HG02623 (cell line): ENCODE measurements at regions not wholly inside any gene's neighbourhood (a gene's known extent, or its start where the extent isn't known, plus 50 kb on each side); places are given as distances from the start of the nearest gene placed in this dataset.
A peak's percentile ranks its signal among the peaks of the same experiment; 100 is the strongest.

Experiments
- ATAC-seq: cut with Tn5 transposase; IDR thresholded peaks from one replicate; pipeline ENCODE4 v1.9.1; 2021; ENCODE audit warnings: moderate library complexity; ENCODE audit not compliant: unreplicated experiment

DNA sequence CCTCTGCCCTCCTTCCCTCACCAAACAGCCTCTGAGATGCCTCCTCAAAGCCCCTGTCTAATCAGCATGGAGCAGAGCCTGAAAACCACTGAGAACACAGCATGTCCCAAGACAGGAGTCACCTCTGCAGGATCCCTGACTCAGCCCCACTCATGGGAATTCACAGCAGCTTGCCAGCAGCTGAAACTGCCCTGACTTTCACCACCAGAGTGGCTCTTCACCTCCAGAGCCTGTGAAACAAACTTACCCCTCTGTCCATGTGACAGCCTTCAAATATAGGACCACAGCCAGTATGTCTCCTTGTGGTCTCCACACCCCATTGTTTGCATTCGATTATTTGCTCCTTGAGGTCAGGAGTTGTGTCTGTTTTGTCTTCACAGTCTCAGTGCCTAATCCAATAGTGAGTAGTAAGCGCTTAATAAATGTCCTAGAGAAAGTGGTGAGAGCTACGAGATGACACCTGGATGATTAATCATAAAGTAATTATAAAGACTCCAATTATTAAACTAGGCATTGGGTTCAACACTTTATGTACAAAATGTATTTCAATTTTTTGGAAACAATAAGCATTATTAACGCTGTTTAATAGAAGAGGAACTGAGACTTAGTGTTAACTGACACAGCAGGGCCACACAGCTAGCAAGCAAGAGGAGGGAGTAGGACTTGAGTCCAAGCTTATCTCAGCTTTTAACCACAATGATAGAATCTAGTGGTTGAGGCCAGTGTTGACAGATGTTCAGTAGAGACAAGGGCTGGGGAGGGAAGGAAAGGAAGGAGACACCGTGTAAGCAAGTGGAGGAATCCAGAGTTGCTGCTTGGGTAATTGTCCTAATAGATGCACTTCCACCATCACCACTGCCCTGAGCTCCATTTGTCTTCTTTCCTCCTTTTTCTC is 358.7 kb upstream of the TNP1 start:
- ATAC-seq: peak; percentile 60

DNA sequence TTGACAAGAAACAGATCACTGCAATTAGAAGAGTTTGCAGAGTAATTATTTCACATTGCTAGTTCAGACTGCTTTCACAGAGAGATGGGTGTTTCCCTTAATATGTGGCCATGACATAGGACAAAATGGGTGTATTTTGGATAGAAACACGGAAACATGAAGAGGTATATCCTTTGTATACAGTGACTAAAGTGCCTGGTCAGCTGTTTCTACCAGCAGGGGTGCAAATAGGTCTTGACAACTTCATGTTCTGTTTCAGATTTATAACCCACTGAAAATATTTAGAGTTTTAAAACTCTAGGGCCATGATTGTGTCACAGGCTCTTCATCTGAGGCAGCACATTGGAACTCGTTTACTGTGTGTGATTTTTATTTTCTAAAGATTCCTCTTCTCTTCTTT is 357.1 kb upstream of the TNP1 start:
- no peak for ATAC-seq

DNA sequence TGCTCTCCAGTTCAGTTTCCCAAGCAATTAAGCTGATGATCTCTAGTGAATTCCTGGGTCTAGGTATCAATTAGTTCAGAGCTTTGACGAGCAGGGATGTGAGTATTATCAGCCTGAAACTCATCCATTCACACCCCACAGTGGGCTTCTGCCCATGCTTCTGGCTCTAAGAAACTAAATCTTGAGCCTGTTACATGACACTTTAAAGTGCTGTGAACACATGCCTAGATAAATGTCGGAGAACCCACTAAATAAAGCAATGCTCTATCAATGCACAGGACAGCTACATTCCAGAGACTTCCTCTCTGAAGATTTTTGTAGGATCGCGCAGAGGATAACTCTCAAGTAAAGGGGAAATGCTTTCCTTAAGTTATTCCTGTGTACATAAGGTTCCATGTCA is 356.5 kb upstream of the TNP1 start:
- no peak for ATAC-seq

DNA sequence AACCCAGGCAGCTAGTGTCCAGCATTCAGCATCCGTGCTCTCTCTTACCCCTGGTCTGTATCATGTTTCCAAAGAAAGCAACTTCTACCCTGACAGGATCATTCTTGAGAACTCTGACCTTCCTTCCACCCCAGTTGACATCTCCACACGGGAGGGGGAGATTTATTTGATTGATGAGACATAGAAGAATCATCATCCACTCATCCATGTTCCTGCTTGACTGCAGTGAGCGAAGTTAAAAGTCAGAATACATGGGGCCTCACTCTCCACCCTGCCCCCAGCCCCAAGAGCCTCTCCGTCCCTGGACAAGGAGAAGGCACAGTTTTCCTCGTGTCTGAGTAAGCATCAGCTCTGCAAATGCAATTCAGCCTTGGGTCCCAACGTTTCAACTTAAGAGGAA is 356.0 kb upstream of the TNP1 start:
- ATAC-seq: no peak

DNA sequence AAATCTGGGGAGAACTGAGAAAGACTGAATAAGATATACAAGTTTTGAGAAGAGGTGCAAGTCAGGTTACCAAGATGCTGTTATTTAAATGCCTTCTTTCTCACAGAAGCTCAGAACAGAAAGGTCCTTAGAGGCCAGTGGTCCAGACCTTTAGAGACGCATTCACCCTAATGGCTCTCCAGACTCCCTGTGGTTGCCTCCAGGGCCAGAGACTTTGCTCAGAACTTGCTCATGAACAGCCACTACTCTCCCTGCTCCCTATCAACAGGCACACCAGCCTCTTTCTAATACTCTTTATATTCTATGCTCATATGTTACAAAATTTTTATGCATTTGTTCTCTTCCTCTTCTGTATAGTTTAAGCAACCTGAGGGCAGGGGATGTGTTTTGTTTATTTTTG is 349.0 kb upstream of the TNP1 start:
- no peak for ATAC-seq

DNA sequence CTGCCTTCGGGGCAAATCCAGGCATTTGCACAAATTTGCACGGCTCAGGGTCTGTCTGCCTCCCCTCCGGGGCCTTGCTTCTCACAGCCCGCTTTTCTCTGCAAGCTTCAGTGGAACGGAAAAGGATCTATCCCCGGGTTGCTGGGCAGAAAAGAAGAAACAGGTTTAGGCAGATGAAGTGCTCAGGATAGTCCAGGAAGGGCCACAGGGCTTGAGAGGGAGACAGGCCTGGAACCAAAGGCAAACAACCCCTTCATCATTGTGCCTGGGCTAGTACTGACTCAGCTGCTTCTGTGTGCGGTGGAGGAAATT is 347.8 kb upstream of the TNP1 start:
- no peak for ATAC-seq

DNA sequence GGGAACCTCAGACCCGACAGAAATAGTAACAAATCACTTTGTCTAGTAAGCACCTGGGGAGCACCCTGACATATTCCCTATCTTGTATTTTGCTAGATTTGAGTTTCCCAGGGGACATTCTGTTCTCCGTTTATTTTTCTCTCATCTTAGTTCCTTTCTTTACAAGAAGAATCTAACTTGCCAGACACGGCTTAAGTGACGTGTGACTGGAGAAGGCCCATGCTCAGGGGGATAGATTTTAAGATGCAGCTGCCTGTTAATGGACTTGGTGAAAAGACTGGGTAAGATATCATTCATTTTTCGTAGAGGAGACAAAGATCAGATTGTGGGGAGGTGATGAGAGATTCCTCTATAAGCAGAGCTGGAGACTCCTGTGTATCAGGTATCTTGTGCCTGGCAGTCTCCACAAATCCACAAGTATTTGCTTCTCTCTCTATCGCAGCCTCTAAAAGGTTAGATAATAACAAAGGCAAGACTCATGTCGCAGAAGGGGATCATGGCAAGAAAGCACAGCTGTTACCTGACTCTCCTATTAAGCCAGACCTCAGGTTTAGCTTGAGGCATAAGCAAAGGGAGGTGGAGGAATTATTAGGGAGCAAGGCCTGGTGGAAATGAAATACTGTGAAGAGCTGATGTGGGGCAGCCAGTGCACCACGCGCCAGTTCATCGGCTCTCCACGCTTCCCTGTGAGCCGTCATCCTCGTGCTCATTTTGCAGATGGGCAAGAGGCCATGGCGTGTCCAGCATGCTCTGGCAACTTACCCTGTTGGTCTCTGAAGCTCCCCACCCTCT is 347.2 kb upstream of the TNP1 start:
- ATAC-seq: no peak

DNA sequence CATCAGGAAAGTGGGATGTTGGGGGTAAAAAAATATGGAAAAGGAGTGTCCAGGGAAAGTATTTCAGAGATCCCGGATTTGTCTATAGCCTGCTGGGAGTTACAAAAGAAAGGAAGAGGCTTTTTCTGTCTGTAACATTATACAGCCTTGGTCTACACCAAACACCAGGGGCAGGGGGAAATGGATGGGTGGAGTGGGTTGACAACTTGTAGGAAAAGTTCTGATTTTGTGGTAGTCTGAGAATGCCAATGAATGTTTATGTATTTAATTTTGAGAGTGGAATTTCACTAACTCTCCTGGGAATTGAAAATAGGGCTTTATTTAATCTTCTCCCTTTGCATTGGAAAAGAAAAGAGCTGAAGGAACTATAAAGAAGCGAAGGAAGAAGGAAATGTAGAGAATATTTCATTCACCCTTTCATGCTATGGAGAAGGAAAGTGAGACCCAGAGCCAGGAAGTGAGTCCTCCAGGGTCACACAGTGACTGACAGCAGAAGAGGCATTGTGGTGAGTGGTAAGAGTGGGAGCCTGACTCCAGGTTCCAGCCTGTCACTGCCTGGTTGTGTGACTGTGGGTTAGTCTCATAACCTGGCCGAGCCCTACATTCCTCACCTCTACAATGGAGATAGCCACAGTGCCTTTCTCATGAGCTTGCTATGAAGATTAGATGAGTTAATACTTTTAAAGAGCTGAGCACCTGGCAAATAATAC is 346.3 kb upstream of the TNP1 start:
- no peak for ATAC-seq

DNA sequence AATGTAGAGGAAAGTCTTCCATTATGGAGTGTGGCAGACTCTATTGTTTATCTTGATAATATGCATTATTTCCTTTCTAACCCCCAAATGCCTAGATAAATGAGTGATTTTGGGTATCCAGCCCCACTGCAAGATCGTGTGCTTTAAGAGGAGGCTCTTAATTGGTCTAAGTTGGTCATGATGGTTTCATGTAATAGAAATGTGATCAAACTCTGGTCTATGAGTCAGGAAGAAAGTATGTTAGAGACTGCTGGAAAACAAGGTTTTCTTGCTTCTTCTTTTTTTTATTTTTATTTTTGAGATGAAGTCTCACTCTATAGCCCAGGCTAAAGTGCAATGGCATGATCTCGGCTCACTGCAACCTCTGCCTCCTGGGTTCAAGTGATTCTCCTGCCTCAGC is 344.5 kb upstream of the TNP1 start:
- no peak for ATAC-seq

DNA sequence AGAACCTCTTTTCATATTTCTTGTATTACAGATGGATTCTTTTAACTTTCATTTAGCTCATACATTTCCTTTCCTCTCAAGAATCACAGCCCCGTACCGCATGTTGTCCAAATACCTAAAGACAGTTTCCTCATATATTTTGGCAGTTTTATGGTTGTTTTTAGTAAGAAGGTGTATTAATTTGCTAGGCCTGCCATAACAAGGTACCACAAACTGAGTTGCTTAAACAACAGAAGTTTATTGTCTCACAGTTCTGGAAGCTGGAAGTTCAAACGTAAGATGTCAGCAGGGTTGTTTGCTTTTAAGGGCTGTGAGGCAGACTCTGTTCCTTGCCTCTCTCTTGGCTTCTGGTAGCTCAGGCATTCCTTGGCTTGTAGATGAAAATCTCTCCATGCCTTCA is 343.2 kb upstream of the TNP1 start:
- no peak for ATAC-seq

DNA sequence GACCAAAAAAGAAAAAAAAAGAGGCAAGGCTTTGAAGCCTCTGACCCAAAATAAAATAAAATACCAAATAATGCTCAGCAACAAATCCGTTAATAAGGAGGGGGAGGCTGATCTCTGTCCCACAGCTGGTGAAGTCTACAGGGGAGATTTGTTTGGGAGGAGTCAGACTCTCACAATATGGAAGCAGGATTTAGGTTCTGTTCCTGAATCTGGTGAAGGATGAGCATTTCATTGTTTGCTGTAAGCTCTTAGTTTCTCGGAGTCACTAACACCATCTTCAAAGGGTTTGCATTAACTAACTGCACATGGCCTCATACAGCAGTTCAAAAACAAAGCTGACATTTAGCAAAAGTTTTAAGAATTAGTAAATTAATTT is 339.4 kb upstream of the TNP1 start:
- no peak for ATAC-seq

DNA sequence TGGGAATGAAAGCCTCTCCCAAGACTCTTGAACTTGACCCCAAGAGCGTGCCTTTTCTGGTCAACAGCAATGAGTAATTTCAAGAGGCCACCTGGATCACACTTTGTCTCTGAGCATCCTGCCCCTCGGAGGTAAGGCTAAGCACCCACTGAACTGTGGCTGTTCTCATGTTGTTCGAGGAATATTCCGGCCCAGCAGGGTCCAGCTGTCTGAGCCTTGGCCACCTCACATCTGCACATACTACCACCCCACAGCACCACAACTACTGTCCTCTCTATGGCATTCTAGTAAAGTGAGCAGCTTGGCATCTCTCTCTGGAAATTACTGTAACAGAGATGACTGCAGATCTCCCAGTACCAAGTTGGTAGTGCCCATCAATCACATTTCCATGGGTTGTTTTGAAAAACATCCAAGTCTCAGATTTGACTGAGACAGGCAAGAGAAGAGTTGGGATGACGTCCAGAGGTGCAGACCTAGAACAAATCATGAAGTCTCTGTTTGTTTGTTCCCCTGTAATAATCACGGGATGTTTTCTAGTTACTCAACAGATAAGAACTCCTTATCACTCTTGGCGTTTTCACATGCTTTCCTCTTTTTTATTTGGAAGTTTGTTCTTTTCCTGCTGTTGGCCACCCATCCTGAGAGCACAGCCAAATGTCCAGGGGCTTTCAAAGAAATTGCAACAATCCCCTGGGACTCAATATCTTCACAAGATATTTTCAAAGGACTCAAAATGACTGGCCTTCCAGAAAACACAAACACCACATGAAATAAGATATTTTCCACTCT is 336.0 kb upstream of the TNP1 start:
- no peak for ATAC-seq

DNA sequence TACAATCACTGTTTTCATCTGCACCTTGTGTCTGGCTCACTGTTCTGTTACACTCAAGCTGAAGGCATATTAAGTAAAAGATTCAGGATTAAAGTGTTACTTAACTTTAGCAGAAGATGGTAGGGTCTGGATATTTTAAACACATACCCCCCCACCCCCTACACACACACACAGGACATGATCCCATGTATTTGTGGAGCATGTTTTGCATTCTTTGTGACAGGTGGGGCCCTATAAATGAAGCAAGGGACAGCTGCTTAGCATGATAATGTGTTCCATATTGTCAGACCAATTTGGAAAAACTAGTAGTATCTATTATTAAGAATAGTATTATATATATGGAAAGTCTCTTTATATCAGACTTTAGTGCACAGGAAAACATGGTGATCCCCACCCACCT is 335.2 kb upstream of the TNP1 start:
- ATAC-seq: no peak

DNA sequence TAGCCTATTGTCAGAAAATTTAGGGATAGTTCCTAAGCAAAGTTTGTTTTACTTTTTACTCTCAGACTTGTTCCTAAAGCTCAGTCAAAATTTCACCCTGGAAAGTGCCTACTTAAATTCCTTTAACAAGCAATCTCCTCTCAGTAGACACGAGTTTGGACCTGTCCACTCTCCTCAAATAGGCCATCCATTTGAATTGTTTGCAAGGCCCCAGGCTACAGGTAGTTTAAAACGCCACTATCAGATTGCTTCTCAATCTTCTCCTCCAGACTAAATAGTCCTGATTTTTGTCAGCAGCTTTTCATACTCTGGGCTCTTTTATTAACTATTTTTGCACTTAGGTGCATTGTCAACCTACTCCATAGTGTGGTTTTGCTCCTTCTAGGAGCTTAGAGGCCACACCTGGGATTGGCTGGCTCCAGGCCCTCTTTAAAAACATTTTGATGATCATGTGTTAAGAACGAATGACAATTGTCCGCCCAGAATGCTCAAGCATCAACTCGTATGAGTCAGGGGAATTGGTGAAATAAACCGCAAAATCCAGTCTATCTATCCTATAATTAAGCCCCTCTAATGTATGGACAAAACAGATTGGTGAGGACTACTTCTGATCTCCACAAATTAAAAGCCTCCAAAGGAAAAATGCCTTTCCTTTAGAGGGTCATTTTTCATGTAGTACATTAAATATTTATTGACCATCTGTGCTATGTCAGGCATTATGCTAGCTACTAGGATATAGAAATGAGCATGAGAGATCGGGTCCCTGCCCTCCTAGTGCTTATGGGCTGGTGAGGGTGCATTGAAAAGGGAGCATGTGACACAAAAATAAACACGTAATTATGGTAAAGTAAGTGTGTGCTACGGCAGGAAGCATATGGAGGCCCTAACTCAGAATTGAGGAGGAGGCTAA is 333.8 kb upstream of the TNP1 start:
- no peak for ATAC-seq

DNA sequence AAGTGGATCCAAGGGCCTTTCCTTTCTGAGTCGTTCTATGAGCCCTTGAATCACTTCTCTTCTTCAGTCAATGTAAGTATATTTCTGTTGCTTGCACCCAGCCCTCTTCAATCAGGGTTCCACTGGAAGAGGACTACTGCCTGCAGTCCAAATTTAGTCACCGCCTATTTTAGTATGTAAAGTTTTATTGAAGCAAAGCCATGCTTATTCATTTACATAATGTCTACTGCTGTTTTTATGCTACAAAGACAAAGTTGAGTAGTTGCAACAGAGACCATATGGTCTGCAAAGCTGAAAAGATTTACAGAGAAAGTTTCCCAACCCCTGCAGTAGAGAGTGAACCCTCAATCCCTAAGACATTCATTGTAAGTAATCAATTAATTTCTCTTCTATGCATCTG is 332.5 kb upstream of the TNP1 start:
- ATAC-seq: no peak

DNA sequence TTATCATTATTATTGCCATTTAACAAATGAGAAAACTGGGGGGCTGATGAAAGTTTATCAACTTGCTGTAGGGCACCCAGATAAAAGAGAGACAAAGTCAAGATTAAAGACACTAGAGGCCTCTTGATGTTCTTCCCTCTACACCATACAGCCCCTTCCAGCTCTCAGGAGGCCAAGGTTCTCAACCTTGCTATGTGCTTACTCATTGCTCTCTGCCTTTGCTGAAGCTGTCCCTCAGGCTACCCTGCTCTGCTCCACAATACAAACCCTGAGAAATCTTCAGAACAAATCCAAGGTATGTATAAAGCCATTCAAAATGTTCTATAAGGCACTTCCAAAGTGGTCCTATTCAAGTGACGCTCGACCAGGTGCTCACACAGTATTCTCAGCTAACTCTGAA is 329.9 kb upstream of the TNP1 start:
- ATAC-seq: no peak

DNA sequence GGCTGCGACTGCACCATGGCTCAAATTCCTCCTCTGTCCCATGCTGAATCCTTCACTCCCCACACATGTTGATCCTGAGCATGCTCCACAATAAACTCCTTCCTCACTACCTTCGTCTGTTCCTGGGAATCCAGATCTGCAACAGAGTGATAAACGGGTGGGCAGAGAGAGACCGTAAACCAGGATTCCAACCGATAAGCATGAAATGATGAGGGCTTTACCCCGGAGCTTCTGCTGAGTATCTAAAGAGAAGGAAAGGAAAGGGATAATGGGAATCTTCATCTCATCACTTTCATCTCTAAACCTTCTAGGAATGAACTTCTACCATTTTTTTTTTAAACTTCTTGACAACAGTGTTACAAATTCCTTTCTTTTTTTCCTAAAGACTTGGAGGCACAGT is 329.3 kb upstream of the TNP1 start:
- no peak for ATAC-seq

DNA sequence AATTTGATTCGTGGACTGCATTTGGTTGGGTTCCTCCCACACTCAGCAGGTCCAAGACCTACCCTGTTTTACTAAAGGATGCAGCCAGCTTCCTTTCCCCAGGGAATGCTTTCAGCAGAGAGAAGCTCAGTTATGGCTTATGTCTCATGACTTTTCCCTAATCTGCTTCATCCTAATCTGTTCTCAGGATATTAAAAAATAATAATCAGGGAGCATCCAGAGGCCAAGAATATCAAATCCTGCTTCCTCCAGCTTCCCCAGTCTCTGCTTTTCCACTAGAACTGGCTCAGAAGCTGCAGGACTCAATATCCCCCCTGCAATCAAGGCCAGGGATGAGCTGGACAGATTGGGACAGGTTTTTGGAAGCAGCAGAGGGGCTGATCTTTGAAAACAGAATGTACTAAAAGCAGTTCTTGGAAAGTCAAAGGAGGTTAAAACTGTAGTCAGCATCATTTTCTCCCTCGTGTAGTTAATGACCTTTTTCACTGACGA is 326.9 kb upstream of the TNP1 start:
- no peak for ATAC-seq

DNA sequence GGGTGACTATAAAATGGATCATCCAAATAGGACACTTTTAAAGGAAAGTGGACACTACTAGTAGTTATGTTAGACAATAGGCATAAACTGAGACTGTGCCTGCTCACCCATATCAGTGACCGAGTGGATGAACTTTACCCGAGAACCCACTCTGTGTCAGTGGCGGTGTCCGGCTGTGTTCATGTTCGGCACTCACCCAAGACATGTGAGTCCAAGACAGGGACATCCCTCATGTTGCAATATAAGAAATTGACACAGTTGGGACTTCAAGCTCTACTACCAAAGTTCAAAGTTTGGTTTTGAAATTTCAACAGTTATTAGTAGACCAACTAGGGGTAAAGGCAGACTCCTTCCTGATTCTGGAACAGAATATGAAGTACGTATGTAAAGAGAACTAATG is 326.3 kb upstream of the TNP1 start:
- ATAC-seq: no peak
